Kidney capillary endothelial cell (primary cell): ENCODE measurements at regions not wholly inside any gene's neighbourhood (a gene's known extent, or its start where the extent isn't known, plus 50 kb on each side); places are given as distances from the start of the nearest gene placed in this dataset.

Source experiments
- DNase-seq: peaks from one replicate; pipeline ENCODE4 v3.0.0-alpha.2; 2018; ENCODE audit warnings: low spot score

GRCh38 chr3:30945291-30945690 is 50.8 kb upstream of the GADL1 start:
- DNase-seq = no peak

- DNase-seq = no peak
Observed at GRCh38 chr3:30948426-30948825, 54.0 kb upstream of the GADL1 start.

- DNase-seq = no peak
Observed at GRCh38 chr3:30951826-30952225, 57.4 kb upstream of the GADL1 start.

- no peak for DNase-seq
Observed at GRCh38 chr3:30952786-30953185, 58.3 kb upstream of the GADL1 start.

GRCh38 chr3:30954426-30954825 is 60.0 kb upstream of the GADL1 start:
- no peak for DNase-seq

- DNase-seq = no peak
Observed at GRCh38 chr3:30962084-30962483, 67.6 kb upstream of the GADL1 start.

- DNase-seq = no peak
Observed at GRCh38 chr3:30962493-30962892, 68.0 kb upstream of the GADL1 start.

GRCh38 chr3:30963223-30963722 is 68.8 kb upstream of the GADL1 start:
- DNase-seq = no peak

GRCh38 chr3:30964612-30965011 is 70.2 kb upstream of the GADL1 start:
- DNase-seq = no peak

- no peak for DNase-seq
Observed at GRCh38 chr3:30966896-30967295, 72.4 kb upstream of the GADL1 start.

GRCh38 chr3:30970183-30970582 is 75.7 kb upstream of the GADL1 start:
- DNase-seq = no peak

- DNase-seq = no peak
Observed at GRCh38 chr3:30972449-30972848, 78.0 kb upstream of the GADL1 start.

GRCh38 chr3:30974071-30974470 is 79.6 kb upstream of the GADL1 start:
- DNase-seq = no peak

- DNase-seq = no peak
Observed at GRCh38 chr3:30977592-30977991, 83.1 kb upstream of the GADL1 start.

- DNase-seq = no peak
Observed at GRCh38 chr3:30980993-30981392, 86.5 kb upstream of the GADL1 start.

GRCh38 chr3:30982416-30983075 is 88.1 kb upstream of the GADL1 start:
- no peak for DNase-seq

- no peak for DNase-seq
Observed at GRCh38 chr3:30984855-30985749, 90.6 kb upstream of the GADL1 start.

- no peak for DNase-seq
Observed at GRCh38 chr3:30986551-30986950, 92.1 kb upstream of the GADL1 start.

GRCh38 chr3:30988769-30989168 is 94.3 kb upstream of the GADL1 start:
- no peak for DNase-seq

- no peak for DNase-seq
Observed at GRCh38 chr3:30989276-30990030, 95.0 kb upstream of the GADL1 start.

- no peak for DNase-seq
Observed at GRCh38 chr3:30996467-30996866, 102.0 kb upstream of the GADL1 start.

GRCh38 chr3:31002730-31003129 is 108.3 kb upstream of the GADL1 start:
- no peak for DNase-seq
